ENCODE measurements at regions not wholly inside any gene's neighbourhood (a gene's known extent, or its start where the extent isn't known, plus 50 kb on each side); places are given as distances from the start of the nearest gene placed in this dataset.

GRCh38 chr12:59240048-59240447 is 319.7 kb upstream of the LRIG3 start:
- no peaks in the 10 kb centered on the region for H3K9me3 ChIP-seq (ENCODE audit: low read length)

DNA sequence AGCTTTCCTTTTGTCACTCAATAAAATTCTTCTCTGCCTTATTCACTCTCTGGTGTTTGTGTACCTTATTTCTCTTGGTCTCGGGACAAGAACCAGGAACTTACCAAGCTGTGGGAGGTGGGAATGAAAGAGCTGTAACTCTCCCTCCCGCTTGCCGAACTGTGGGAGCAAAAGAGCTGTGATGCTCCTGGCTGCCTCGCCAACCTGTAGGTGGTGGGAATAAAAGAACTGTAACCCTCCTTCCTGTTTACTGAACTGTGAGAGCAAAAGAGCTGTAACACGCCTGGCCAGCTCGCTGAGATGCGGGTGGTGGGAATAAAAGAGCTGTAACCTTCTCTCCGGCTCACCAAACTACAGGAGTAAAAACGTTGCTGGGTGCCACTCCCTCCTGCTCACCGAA is 314.1 kb upstream of the LRIG3 start:
- H3K36me3 ChIP-seq (ENCODE audit: insufficient read depth, low read length), result no peaks in the 10 kb centered on the region
- H3K9me3 ChIP-seq (ENCODE audit: low read length), result no peaks in the 10 kb centered on the region
- H3K4me1 ChIP-seq (ENCODE audit: insufficient read depth, low read length), result no peaks in the 10 kb centered on the region

More at GRCh38 chr12:59240048-59240447, 319.7 kb upstream of the LRIG3 start:
- Histone ChIP-seq H3K27me3 (ENCODE audit: insufficient read depth, low read length) (no peaks in the 10 kb centered on the region), H2AFZ (ENCODE audit: low read depth, low read length) (no peak overlapping the region), H3K4me3 (ENCODE audit: low read length) (no peak overlapping the region), H3K4me1 (ENCODE audit: insufficient read depth, low read length) (no peaks in the 10 kb centered on the region), H3K36me3 (ENCODE audit: insufficient read depth, low read length) (no peaks in the 10 kb centered on the region)

DNA sequence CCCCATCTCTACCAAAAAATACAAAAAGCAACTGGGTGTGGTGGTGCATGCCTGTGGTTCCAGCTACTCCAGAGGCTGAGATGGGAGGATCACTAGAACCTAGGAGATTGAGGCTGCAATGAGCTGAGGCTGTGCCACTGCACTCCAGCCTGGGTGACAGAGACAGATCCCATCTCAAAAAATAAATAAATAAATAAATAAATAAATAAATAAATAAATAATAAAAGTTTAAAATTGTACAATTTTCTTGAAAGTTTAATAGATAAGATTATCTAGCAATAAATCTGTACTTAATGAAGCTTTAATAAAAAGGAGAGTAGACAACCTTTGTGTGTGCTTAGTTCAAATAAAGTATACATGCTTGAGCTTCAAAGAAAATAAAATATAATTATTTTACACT is 310.0 kb upstream of the LRIG3 start:
- H3K9me3 ChIP-seq (ENCODE audit: low read length), result no peaks in the 10 kb centered on the region
- no peak overlapping the region for H2AFZ ChIP-seq (ENCODE audit: low read depth, low read length)
- no peak overlapping the region for H3K4me3 ChIP-seq (ENCODE audit: low read length)
- H3K27me3 ChIP-seq (ENCODE audit: insufficient read depth, low read length), result no peaks in the 10 kb centered on the region
- H3K36me3 ChIP-seq (ENCODE audit: insufficient read depth, low read length), result no peaks in the 10 kb centered on the region
- no peaks in the 10 kb centered on the region for H3K4me1 ChIP-seq (ENCODE audit: insufficient read depth, low read length)

More for the DNA sequence above, 314.1 kb upstream of the LRIG3 start:
- H3K27me3 ChIP-seq (ENCODE audit: insufficient read depth, low read length), result no peaks in the 10 kb centered on the region
- H2AFZ ChIP-seq (ENCODE audit: low read depth, low read length), result no peak overlapping the region
- H3K4me3 ChIP-seq (ENCODE audit: low read length), result no peak overlapping the region

- no peaks in the 10 kb centered on the region for H3K9me3 ChIP-seq (ENCODE audit: low read length)
- no peaks in the 10 kb centered on the region for H3K4me1 ChIP-seq (ENCODE audit: insufficient read depth, low read length)
- H3K36me3 ChIP-seq (ENCODE audit: insufficient read depth, low read length), result no peaks in the 10 kb centered on the region
- H3K4me3 ChIP-seq (ENCODE audit: low read length), result no peak overlapping the region
- H3K27me3 ChIP-seq (ENCODE audit: insufficient read depth, low read length), result no peaks in the 10 kb centered on the region
- no peak overlapping the region for H2AFZ ChIP-seq (ENCODE audit: low read depth, low read length)
Observed at GRCh38 chr12:59219148-59219547, 298.8 kb upstream of the LRIG3 start.

- Histone ChIP-seq H3K36me3 (ENCODE audit: insufficient read depth, low read length) (no peaks in the 10 kb centered on the region), H3K9me3 (ENCODE audit: low read length) (no peaks in the 10 kb centered on the region), H2AFZ (ENCODE audit: low read depth, low read length) (no peak overlapping the region), H3K27me3 (ENCODE audit: insufficient read depth, low read length) (no peaks in the 10 kb centered on the region), H3K4me1 (ENCODE audit: insufficient read depth, low read length) (no peaks in the 10 kb centered on the region), H3K4me3 (ENCODE audit: low read length) (no peak overlapping the region)
Observed at GRCh38 chr12:59196989-59197388, 276.7 kb upstream of the LRIG3 start.

- Histone ChIP-seq H2AFZ (ENCODE audit: low read depth, low read length) (no peak overlapping the region), H3K9me3 (ENCODE audit: low read length) (no peaks in the 10 kb centered on the region), H3K27me3 (ENCODE audit: insufficient read depth, low read length) (no peaks in the 10 kb centered on the region), H3K36me3 (ENCODE audit: insufficient read depth, low read length) (no peaks in the 10 kb centered on the region), H3K4me3 (ENCODE audit: low read length) (no peak overlapping the region), H3K4me1 (ENCODE audit: insufficient read depth, low read length) (no peaks in the 10 kb centered on the region)
Observed at GRCh38 chr12:59194794-59195193, 274.5 kb upstream of the LRIG3 start.

DNA sequence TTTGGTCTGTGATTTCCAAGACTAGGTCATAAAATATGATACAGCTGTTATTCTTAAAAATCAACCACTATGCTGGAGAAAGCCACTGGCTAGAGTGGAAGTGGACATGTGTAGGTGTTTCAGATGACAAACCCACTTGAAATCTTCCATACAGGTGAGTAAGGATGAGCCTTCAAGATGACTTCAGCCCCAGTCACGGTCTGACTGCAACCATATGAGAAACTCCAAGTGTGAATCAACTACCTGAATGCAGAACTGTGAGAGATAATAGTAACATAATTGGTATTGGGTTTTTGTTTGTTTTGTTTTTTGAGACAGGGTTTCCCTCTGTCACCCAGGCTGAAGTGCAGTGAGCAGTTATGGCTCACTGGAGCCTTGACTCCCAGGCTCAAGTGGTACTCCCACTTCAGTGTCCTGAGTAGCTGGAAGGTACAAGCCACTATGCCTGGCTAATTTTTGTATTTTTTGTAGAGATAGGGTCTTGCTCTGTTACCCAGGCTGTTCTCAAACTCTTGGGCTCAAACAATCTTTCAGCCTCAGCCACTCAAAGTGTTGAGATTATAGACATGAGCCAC is 273.3 kb upstream of the LRIG3 start:
- Histone ChIP-seq H3K4me1 (ENCODE audit: insufficient read depth, low read length) (no peaks in the 10 kb centered on the region), H2AFZ (ENCODE audit: low read depth, low read length) (no peak overlapping the region), H3K27me3 (ENCODE audit: insufficient read depth, low read length) (no peaks in the 10 kb centered on the region), H3K9me3 (ENCODE audit: low read length) (no peaks in the 10 kb centered on the region), H3K36me3 (ENCODE audit: insufficient read depth, low read length) (no peaks in the 10 kb centered on the region), H3K4me3 (ENCODE audit: low read length) (no peak overlapping the region)

- Histone ChIP-seq H3K4me3 (ENCODE audit: low read length) (no peak overlapping the region), H3K4me1 (ENCODE audit: insufficient read depth, low read length) (no peaks in the 10 kb centered on the region), H2AFZ (ENCODE audit: low read depth, low read length) (no peak overlapping the region), H3K9me3 (ENCODE audit: low read length) (no peaks in the 10 kb centered on the region), H3K27me3 (ENCODE audit: insufficient read depth, low read length) (no peaks in the 10 kb centered on the region), H3K36me3 (ENCODE audit: insufficient read depth, low read length) (no peaks in the 10 kb centered on the region)
Observed at GRCh38 chr12:59191372-59191771, 271.1 kb upstream of the LRIG3 start.

DNA sequence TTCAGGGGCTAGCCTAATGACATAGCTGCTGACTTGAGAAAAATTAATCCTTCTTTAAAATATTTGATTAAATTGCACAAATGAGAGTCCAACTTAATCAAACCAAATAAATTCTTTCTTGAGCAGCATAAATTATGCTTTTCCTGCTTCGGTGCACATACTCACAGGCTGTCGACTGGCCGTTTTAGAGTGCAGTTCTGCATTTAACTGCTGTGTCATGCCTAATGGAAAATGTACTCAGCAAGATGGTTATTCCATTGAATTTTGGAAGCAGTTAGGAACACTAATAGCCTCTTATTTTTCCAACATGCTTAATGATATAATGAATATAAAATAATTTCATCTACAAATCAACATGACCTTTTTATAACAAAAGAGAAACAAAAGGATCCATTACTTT is 266.1 kb upstream of the LRIG3 start:
- Histone ChIP-seq H2AFZ (ENCODE audit: low read depth, low read length) (no peak overlapping the region), H3K36me3 (ENCODE audit: insufficient read depth, low read length) (no peaks in the 10 kb centered on the region), H3K9me3 (ENCODE audit: low read length) (no peaks in the 10 kb centered on the region), H3K27me3 (ENCODE audit: insufficient read depth, low read length) (no peaks in the 10 kb centered on the region), H3K4me1 (ENCODE audit: insufficient read depth, low read length) (no peaks in the 10 kb centered on the region), H3K4me3 (ENCODE audit: low read length) (no peak overlapping the region)

DNA sequence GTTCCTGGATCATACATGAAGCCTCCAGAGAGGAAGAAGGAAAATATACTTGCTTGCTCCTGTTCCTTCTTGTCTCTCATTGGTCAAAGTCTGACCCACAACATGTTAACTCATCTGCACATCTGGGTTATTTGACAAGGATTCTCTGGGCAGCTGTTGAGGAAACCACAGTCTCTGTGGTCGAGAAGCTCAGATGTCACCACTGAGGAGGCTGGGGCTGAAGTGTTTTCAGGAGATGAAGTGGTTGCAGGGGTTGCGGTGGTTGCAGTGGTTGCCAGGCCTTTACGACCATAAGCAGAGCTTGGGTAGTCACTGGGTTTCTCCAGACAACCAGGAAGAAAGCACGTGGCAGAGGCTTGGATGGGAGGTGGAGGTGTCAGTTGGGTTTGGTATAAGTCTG is 265.0 kb upstream of the LRIG3 start:
- H3K27me3 ChIP-seq (ENCODE audit: insufficient read depth, low read length), result no peaks in the 10 kb centered on the region
- H3K4me1 ChIP-seq (ENCODE audit: insufficient read depth, low read length), result no peaks in the 10 kb centered on the region
- no peaks in the 10 kb centered on the region for H3K36me3 ChIP-seq (ENCODE audit: insufficient read depth, low read length)
- H2AFZ ChIP-seq (ENCODE audit: low read depth, low read length), result no peak overlapping the region
- no peaks in the 10 kb centered on the region for H3K9me3 ChIP-seq (ENCODE audit: low read length)
- no peak overlapping the region for H3K4me3 ChIP-seq (ENCODE audit: low read length)

DNA sequence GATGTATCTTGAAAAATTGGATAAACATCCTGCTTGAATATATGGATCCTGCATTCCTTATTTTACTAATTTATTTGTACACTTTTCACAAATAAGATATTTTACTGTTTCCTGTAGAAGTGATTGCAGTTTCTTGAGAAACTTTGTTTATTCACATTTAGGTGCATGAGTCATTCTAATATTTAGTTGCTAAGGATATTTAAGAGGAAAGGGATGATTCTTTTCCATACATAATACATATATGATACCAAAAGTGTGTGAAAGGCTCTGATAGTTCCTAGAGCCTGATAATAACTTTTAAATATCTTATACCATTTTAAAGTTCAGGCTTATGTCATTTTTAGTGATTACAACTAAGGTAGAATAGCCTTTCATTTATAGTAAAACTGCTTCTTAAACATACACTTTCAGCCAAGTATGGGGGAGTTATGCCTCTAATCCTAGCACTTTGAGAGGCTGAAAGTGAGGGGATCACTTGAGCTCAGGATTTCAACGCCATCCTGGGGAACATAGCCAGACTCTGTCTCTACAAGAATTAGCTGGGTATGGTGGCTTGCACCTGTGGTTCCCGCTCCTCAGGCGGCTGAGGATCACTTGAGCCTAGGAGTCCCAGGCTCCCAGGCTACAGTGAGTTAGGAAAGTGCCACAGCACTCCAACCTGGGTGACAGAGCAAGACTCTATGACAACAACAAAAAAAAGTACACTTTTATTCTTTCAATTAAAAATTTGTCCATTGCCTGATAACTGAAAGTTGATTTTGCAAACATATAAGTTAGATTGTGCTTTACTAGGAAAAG is 262.6 kb upstream of the LRIG3 start:
- H3K27me3 ChIP-seq (ENCODE audit: insufficient read depth, low read length), result no peaks in the 10 kb centered on the region
- H3K36me3 ChIP-seq (ENCODE audit: insufficient read depth, low read length), result no peaks in the 10 kb centered on the region
- H3K4me1 ChIP-seq (ENCODE audit: insufficient read depth, low read length), result no peaks in the 10 kb centered on the region
- no peaks in the 10 kb centered on the region for H3K9me3 ChIP-seq (ENCODE audit: low read length)
- H2AFZ ChIP-seq (ENCODE audit: low read depth, low read length), result no peak overlapping the region
- no peak overlapping the region for H3K4me3 ChIP-seq (ENCODE audit: low read length)

DNA sequence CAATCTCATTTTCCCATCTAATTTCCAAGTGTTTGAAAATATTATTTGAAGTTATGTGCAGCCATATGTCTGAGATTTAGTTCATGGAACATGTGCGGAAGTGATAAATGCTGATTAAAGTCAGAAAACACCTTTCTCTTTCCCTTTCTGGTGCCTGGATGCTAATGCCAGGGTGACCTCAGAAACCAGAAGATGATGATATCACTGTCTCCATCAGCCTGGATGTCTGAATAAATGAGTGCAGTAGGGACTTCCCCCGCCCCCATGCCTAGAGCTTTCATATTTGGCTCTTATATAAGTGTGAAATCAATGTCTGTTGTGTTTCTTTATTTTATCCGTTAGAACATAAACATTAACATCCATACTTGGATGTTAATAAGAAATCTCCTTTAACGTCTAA is 261.9 kb upstream of the LRIG3 start:
- Histone ChIP-seq H3K4me1 (ENCODE audit: insufficient read depth, low read length) (no peaks in the 10 kb centered on the region), H3K36me3 (ENCODE audit: insufficient read depth, low read length) (no peaks in the 10 kb centered on the region), H3K27me3 (ENCODE audit: insufficient read depth, low read length) (no peaks in the 10 kb centered on the region), H2AFZ (ENCODE audit: low read depth, low read length) (no peak overlapping the region), H3K4me3 (ENCODE audit: low read length) (no peak overlapping the region), H3K9me3 (ENCODE audit: low read length) (no peaks in the 10 kb centered on the region)

- Histone ChIP-seq H3K4me1 (ENCODE audit: insufficient read depth, low read length) (no peaks in the 10 kb centered on the region), H3K9me3 (ENCODE audit: low read length) (no peaks in the 10 kb centered on the region), H3K4me3 (ENCODE audit: low read length) (no peak overlapping the region), H3K27me3 (ENCODE audit: insufficient read depth, low read length) (no peaks in the 10 kb centered on the region), H2AFZ (ENCODE audit: low read depth, low read length) (no peak overlapping the region), H3K36me3 (ENCODE audit: insufficient read depth, low read length) (no peaks in the 10 kb centered on the region)
Observed at GRCh38 chr12:59181196-59181777, 261.0 kb upstream of the LRIG3 start.

Data from neuron (in vitro differentiated cells).